GM12865 (cell line): ENCODE measurements at regions not wholly inside any gene's neighbourhood (a gene's known extent, or its start where the extent isn't known, plus 50 kb on each side); places are given as distances from the start of the nearest gene placed in this dataset.
"Not testable (repeated sequence)": the region's sequence is repeated elsewhere in the genome, so short reads cannot be mapped to it uniquely, and the experiment has no call there.

Source experiments
- DNase-seq: peaks from one replicate; pipeline ENCODE4 v3.0.0; 2010; ENCODE audit warnings: low read depth
- H3K4me3 ChIP-seq: 2 replicates; pipeline ENCODE4 v1.5.1; 2011; ENCODE audit warnings: mild to moderate bottlenecking, low read depth, low read length, control low read depth
- CTCF ChIP-seq: IDR thresholded peaks from 2 replicates; pipeline ENCODE4 v1.5.1; 2011; ENCODE audit warnings: low read length, control low read depth, low read depth, inconsistent platforms; ENCODE audit not compliant: insufficient read depth; ENCODE audit errors: missing control alignments

GRCh38 chr4:174061026-174061425 is 222.4 kb downstream of the FBXO8 start:
- no peak for DNase-seq
- H3K4me3 ChIP-seq: no peak overlapping the region
- no peak for TF ChIP-seq CTCF

- TF ChIP-seq CTCF: no peak
- no peak overlapping the region for H3K4me3 ChIP-seq
- no peak for DNase-seq
Observed at GRCh38 chr4:174058846-174059245, 224.6 kb downstream of the FBXO8 start.

- no peak for DNase-seq
- no peak overlapping the region for H3K4me3 ChIP-seq
- TF ChIP-seq CTCF: no peak
Observed at GRCh38 chr4:174056959-174057358, 226.5 kb downstream of the FBXO8 start.

GRCh38 chr4:174055344-174055743 is 228.1 kb downstream of the FBXO8 start:
- no peak for DNase-seq
- no peak for TF ChIP-seq CTCF
- H3K4me3 ChIP-seq: no peak overlapping the region

GRCh38 chr4:174053895-174054294 is 229.6 kb downstream of the FBXO8 start:
- TF ChIP-seq CTCF: no peak
- H3K4me3 ChIP-seq: no peak overlapping the region
- DNase-seq: no peak

GRCh38 chr4:174047363-174047762 is 236.1 kb downstream of the FBXO8 start:
- DNase-seq: no peak
- no peak overlapping the region for H3K4me3 ChIP-seq
- no peak for TF ChIP-seq CTCF

- H3K4me3 ChIP-seq, DNase-seq: not testable (repeated sequence)
Observed at GRCh38 chr4:174045829-174046228, 237.6 kb downstream of the FBXO8 start.
